Activated naive CD4-positive, alpha-beta T cell treated with anti-CD3 and anti-CD28 coated beads, Interleukin-2, amount 50 U/mL, for 24 hours (primary cell): ENCODE measurements at regions not wholly inside any gene's neighbourhood (a gene's known extent, or its start where the extent isn't known, plus 50 kb on each side); places are given as distances from the start of the nearest gene placed in this dataset.

Source experiments
- H3K27ac Mint-ChIP-seq: one replicate; pipeline ENCODE4 v1.8.0; 2021; ENCODE audit warnings: mild to moderate bottlenecking, mixed read lengths
- H3K27me3 Mint-ChIP-seq: one replicate; pipeline ENCODE4 v1.8.0; 2021; ENCODE audit warnings: mixed read lengths
- H3K36me3 Mint-ChIP-seq: one replicate; pipeline ENCODE4 v1.8.0; 2021; ENCODE audit warnings: mixed read lengths
- H3K4me1 Mint-ChIP-seq: one replicate; pipeline ENCODE4 v1.8.0; 2021; ENCODE audit warnings: mixed read lengths
- H3K4me3 Mint-ChIP-seq: one replicate; pipeline ENCODE4 v1.8.0; 2021; ENCODE audit warnings: mild to moderate bottlenecking, mixed read lengths
- H3K9me3 Mint-ChIP-seq: one replicate; pipeline ENCODE4 v1.8.0; 2021; ENCODE audit warnings: mixed read lengths

DNA sequence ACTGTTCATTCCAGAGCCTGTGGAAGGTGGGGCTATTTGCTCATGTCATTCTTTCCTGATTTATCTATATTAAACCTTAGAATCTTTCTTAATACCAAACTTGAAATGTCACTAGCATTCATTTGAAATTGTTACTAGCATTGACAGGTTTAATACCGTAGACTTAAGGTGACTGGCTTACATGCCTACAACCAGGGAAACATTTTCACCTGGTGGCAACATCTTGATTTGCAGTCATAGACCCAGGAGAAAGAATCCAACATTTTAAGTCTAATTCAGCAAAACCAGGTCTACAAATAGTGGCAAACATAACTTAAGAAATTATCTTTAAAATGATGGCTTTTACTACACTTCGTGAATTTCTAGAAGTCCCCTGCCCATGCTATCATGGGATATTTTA lies 353.7 kb downstream of the HTR7 start:
- Mint-ChIP-seq H3K4me3 (no peak overlapping the region), H3K9me3 (no peaks in the 10 kb centered on the region), H3K4me1 (no peaks in the 10 kb centered on the region), H3K36me3 (no peaks in the 10 kb centered on the region), H3K27ac (no peak overlapping the region), H3K27me3 (no peaks in the 10 kb centered on the region)

DNA sequence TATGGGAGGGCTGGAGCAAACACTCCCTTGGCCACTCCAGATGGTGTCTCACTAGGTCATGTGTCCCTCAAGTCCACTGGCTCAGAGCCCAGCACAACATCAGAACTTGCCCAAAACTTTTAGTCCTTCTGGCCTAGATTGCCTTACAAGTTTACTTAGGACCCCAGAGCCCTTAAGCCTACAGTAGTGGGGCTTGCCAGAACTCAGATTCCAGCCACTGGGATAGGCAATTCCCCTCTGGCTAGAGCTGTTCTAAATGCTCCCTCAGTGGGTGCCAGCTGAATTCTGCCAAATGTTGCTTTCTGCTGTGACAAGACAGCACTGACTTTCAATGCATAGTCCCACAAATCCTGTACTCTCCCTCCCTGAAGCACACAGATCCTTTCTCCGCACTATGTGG lies 331.1 kb downstream of the HTR7 start:
- H3K4me3 Mint-ChIP-seq = no peak overlapping the region
- H3K36me3 Mint-ChIP-seq = no peaks in the 10 kb centered on the region
- no peaks in the 10 kb centered on the region for H3K27me3 Mint-ChIP-seq
- H3K4me1 Mint-ChIP-seq = no peaks in the 10 kb centered on the region
- no peak overlapping the region for H3K27ac Mint-ChIP-seq
- peaks cover 9% of the 10 kb centered on the region for H3K9me3 Mint-ChIP-seq

- H3K4me3 Mint-ChIP-seq = no peak overlapping the region
- no peaks in the 10 kb centered on the region for H3K36me3 Mint-ChIP-seq
- no peaks in the 10 kb centered on the region for H3K27me3 Mint-ChIP-seq
- no peaks in the 10 kb centered on the region for H3K9me3 Mint-ChIP-seq
- no peak overlapping the region for H3K27ac Mint-ChIP-seq
- no peaks in the 10 kb centered on the region for H3K4me1 Mint-ChIP-seq
Measured at GRCh38 chr10:90530521-90530920, 327.3 kb downstream of the HTR7 start.

GRCh38 chr10:90557385-90557784 lies 300.5 kb downstream of the HTR7 start:
- no peaks in the 10 kb centered on the region for H3K36me3 Mint-ChIP-seq
- H3K9me3 Mint-ChIP-seq = peaks cover 16% of the 10 kb centered on the region
- no peak overlapping the region for H3K4me3 Mint-ChIP-seq
- no peak overlapping the region for H3K27ac Mint-ChIP-seq
- no peaks in the 10 kb centered on the region for H3K4me1 Mint-ChIP-seq
- H3K27me3 Mint-ChIP-seq = peaks cover 3% of the 10 kb centered on the region

GRCh38 chr10:90560331-90560730 lies 297.5 kb downstream of the HTR7 start:
- no peak overlapping the region for H3K4me3 Mint-ChIP-seq
- H3K27me3 Mint-ChIP-seq = peaks cover 1% of the 10 kb centered on the region
- H3K4me1 Mint-ChIP-seq = no peaks in the 10 kb centered on the region
- no peak overlapping the region for H3K27ac Mint-ChIP-seq
- no peaks in the 10 kb centered on the region for H3K36me3 Mint-ChIP-seq
- H3K9me3 Mint-ChIP-seq = peaks cover 16% of the 10 kb centered on the region

GRCh38 chr10:90561666-90562065 lies 296.2 kb downstream of the HTR7 start:
- Mint-ChIP-seq H3K27me3 (no peaks in the 10 kb centered on the region), H3K27ac (no peak overlapping the region), H3K4me1 (no peaks in the 10 kb centered on the region), H3K9me3 (peaks cover 12% of the 10 kb centered on the region), H3K4me3 (no peak overlapping the region), H3K36me3 (no peaks in the 10 kb centered on the region)

DNA sequence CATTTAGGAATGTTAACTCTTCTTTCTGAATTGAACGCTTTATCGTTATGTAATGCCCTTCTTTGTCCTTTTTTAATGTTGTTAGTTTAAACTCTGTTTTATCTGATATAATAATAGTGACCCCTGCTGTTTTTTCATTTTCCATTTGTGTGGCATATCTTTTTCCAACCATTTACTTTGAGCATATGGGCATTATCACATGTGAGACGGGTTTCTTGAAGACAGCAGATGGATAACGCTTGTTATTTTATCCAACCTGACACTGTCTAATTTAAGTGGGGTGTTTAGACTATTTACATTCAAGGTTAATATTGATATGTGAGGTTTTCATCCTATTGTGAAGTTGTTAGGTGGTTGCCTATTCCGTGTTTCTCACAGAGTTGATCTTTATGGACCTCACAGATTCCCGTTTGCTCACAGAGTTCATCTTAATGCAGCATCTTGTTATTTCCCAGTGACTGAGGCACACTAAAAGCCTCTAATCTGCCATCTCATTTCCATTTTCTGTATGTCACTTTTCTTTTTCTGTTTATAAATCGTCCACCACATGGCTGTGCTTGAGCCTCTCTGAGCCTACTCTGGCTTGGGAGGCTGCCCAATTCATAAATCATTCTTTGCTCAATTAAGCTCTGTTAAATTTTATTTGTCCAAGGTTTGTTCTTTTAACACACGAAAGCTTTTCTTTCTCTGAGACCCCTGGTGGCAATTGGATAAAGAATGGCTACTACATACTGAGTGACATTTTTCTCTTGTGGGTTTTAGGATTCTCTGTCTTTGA lies 286.2 kb downstream of the HTR7 start:
- H3K9me3 Mint-ChIP-seq = no peaks in the 10 kb centered on the region
- H3K27ac Mint-ChIP-seq = no peak overlapping the region
- no peak overlapping the region for H3K4me3 Mint-ChIP-seq
- no peaks in the 10 kb centered on the region for H3K36me3 Mint-ChIP-seq
- peaks cover 10% of the 10 kb centered on the region for H3K27me3 Mint-ChIP-seq
- H3K4me1 Mint-ChIP-seq = no peaks in the 10 kb centered on the region

- Mint-ChIP-seq H3K9me3 (no peaks in the 10 kb centered on the region), H3K4me1 (no peaks in the 10 kb centered on the region), H3K27ac (no peak overlapping the region), H3K4me3 (no peak overlapping the region), H3K36me3 (no peaks in the 10 kb centered on the region), H3K27me3 (peaks cover 10% of the 10 kb centered on the region)
Measured at GRCh38 chr10:90575125-90575524, 282.7 kb downstream of the HTR7 start.

- Mint-ChIP-seq H3K9me3 (no peaks in the 10 kb centered on the region), H3K27me3 (peaks cover 8% of the 10 kb centered on the region), H3K4me3 (no peak overlapping the region), H3K36me3 (no peaks in the 10 kb centered on the region), H3K27ac (no peak overlapping the region), H3K4me1 (no peaks in the 10 kb centered on the region)
Measured at GRCh38 chr10:90577569-90577968, 280.3 kb downstream of the HTR7 start.

DNA sequence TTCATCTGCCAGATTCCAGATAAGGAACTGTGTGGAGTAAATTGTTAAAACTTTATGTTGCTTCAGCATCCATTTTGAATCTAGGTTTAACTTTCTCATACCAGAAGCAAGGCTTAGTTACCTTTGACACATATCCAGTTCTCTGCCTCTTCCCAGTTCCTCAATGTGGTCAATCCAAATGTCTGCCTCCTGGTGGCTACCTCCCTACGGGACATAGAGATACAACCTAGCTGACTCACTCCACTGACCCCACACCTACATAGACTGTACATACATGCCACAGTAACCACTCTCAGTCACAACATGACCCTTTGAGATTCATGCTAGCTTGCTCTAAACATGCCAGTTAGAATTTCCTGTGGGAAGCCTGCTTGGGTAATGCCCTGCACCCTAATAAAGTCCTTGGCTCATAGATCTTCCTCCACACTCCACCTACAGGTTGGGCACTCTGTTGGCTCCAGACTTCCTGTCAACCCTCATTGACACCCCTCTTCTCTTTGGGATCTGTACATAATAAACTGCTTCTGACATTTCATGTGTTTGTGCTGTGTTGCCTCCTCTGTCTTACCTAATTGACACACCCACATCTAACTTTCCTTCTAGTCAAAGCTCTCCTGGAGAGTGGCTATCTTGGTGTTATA lies 278.1 kb downstream of the HTR7 start:
- Mint-ChIP-seq H3K27me3 (peaks cover 2% of the 10 kb centered on the region), H3K4me3 (no peak overlapping the region), H3K4me1 (no peaks in the 10 kb centered on the region), H3K27ac (no peak overlapping the region), H3K36me3 (no peaks in the 10 kb centered on the region), H3K9me3 (no peaks in the 10 kb centered on the region)

DNA sequence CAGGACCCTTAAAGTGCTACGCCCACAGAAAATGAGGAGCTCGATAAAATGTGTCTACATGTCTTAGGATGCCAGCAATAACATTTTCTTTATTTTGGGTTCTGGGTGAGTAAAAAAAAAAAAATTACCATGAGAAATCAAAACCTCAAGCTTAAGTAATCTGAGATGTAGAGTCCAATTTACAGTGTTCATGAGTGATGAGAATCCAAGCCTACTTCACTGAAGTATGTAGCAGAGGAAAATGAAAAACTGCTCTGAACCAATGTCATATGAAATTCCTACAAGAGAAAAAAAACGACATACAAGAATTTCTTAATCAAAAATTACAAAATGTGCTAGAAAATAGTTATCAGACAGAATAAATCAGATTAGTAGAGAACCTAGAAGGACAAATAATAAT lies 274.4 kb downstream of the HTR7 start:
- no peak overlapping the region for H3K4me3 Mint-ChIP-seq
- peaks cover 3% of the 10 kb centered on the region for H3K9me3 Mint-ChIP-seq
- peaks cover 2% of the 10 kb centered on the region for H3K27me3 Mint-ChIP-seq
- no peaks in the 10 kb centered on the region for H3K36me3 Mint-ChIP-seq
- no peaks in the 10 kb centered on the region for H3K4me1 Mint-ChIP-seq
- no peak overlapping the region for H3K27ac Mint-ChIP-seq

- no peak overlapping the region for H3K4me3 Mint-ChIP-seq
- H3K9me3 Mint-ChIP-seq = peaks cover 4% of the 10 kb centered on the region
- no peak overlapping the region for H3K27ac Mint-ChIP-seq
- H3K27me3 Mint-ChIP-seq = peaks cover 5% of the 10 kb centered on the region
- no peaks in the 10 kb centered on the region for H3K4me1 Mint-ChIP-seq
- no peaks in the 10 kb centered on the region for H3K36me3 Mint-ChIP-seq
Measured at GRCh38 chr10:90587081-90587491, 270.8 kb downstream of the HTR7 start.

DNA sequence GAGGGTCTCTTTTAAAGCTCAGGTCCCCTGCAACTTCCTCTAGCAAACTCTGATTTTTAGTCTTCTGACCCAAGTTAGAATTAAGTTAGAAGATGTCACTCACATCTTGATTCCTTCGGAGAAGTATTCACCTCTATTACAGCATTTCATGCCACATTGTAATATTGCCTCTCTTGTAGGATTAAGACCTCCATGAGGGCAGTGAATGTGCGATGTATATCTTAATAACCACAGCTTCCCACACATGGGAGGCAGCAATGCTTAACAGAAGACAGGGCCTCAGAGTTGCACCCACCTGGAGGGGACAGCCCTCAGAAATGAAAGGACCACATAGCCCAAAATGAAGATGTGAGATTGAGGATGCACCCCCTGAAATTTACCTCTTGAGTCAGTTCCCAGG lies 270.3 kb downstream of the HTR7 start:
- H3K36me3 Mint-ChIP-seq = no peaks in the 10 kb centered on the region
- no peaks in the 10 kb centered on the region for H3K4me1 Mint-ChIP-seq
- H3K27me3 Mint-ChIP-seq = peaks cover 5% of the 10 kb centered on the region
- peaks cover 4% of the 10 kb centered on the region for H3K9me3 Mint-ChIP-seq
- no peak overlapping the region for H3K4me3 Mint-ChIP-seq
- H3K27ac Mint-ChIP-seq = no peak overlapping the region

GRCh38 chr10:90588222-90588621 lies 269.6 kb downstream of the HTR7 start:
- Mint-ChIP-seq H3K4me3 (no peak overlapping the region), H3K36me3 (no peaks in the 10 kb centered on the region), H3K27me3 (peaks cover 5% of the 10 kb centered on the region), H3K27ac (no peak overlapping the region), H3K4me1 (no peaks in the 10 kb centered on the region), H3K9me3 (peaks cover 4% of the 10 kb centered on the region)

GRCh38 chr10:90589825-90590224 lies 268.0 kb downstream of the HTR7 start:
- Mint-ChIP-seq H3K4me3 (no peak overlapping the region), H3K36me3 (no peaks in the 10 kb centered on the region), H3K27ac (no peak overlapping the region), H3K4me1 (no peaks in the 10 kb centered on the region), H3K27me3 (peaks cover 5% of the 10 kb centered on the region), H3K9me3 (peaks cover 4% of the 10 kb centered on the region)

GRCh38 chr10:90591629-90592028 lies 266.2 kb downstream of the HTR7 start:
- Mint-ChIP-seq H3K4me1 (no peaks in the 10 kb centered on the region), H3K27me3 (peaks cover 10% of the 10 kb centered on the region), H3K27ac (peak overlapping the region; percentile 37), H3K36me3 (no peaks in the 10 kb centered on the region), H3K4me3 (no peak overlapping the region), H3K9me3 (peaks cover 4% of the 10 kb centered on the region)
